Hepatocyte (in vitro differentiated cells): ENCODE measurements at regions not wholly inside any gene's neighbourhood (a gene's known extent, or its start where the extent isn't known, plus 50 kb on each side); places are given as distances from the start of the nearest gene placed in this dataset.

Source experiments
- DNase-seq: peaks from one replicate; pipeline ENCODE4 v3.0.0-alpha.2; 2016; ENCODE audit warnings: low spot score
- H2AFZ ChIP-seq: fragments of 200-600 bp; sonication (generic); 2 replicates; pipeline ENCODE4 v1.6.0; 2016; ENCODE audit warnings: antibody characterized with exemption, mild to moderate bottlenecking
- H3K27ac ChIP-seq: fragments of 200-600 bp; sonication (generic); 2 replicates; pipeline ENCODE4 v1.5.1; 2016; ENCODE audit warnings: mild to moderate bottlenecking
- H3K27me3 ChIP-seq: fragments of 200-600 bp; sonication (generic); 2 replicates; pipeline ENCODE4 v1.6.1; 2016
- H3K36me3 ChIP-seq: fragments of 200-600 bp; sonication (generic); replicated peaks from 2 replicates; pipeline ENCODE4 v1.5.1; 2016; ENCODE audit warnings: low read depth; ENCODE audit not compliant: insufficient read depth
- H3K4me1 ChIP-seq: fragments of 200-600 bp; sonication (generic); 2 replicates; pipeline ENCODE4 v1.5.1; 2016; ENCODE audit warnings: mild to moderate bottlenecking, moderate library complexity; ENCODE audit not compliant: insufficient read depth
- H3K4me2 ChIP-seq: fragments of 200-600 bp; sonication (generic); 2 replicates; pipeline ENCODE4 v1.6.0; 2016
- H3K4me3 ChIP-seq: fragments of 200-600 bp; sonication (generic); 2 replicates; pipeline ENCODE4 v1.5.1; 2016; ENCODE audit warnings: mild to moderate bottlenecking
- H3K79me2 ChIP-seq: fragments of 200-600 bp; sonication (generic); 2 replicates; pipeline ENCODE4 v1.6.0; 2017; ENCODE audit warnings: mild to moderate bottlenecking
- H3K9me2 ChIP-seq: fragments of 200-600 bp; sonication (generic); replicated peaks from 2 replicates; pipeline ENCODE4 v1.6.0; 2017; ENCODE audit warnings: mild to moderate bottlenecking; ENCODE audit not compliant: insufficient read depth
- H3K9me3 ChIP-seq: fragments of 200-600 bp; sonication (generic); 2 replicates; pipeline ENCODE4 v1.5.1; 2016; ENCODE audit warnings: low read depth, mild to moderate bottlenecking
- H4K20me1 ChIP-seq: fragments of 200-600 bp; sonication (generic); 2 replicates; pipeline ENCODE4 v1.6.0; 2016; ENCODE audit warnings: mild to moderate bottlenecking; ENCODE audit not compliant: insufficient read depth, poor library complexity, severe bottlenecking
- EZH2 ChIP-seq: fragments of 200-600 bp; sonication (generic); IDR thresholded peaks from 2 replicates; pipeline ENCODE4 v1.6.1; 2016; ENCODE audit warnings: antibody characterized with exemption, mild to moderate bottlenecking, borderline replicate concordance
- EZH2phosphoT487 ChIP-seq: fragments of 200-600 bp; sonication (generic); IDR thresholded peaks from one replicate; pipeline ENCODE4 v1.6.1; 2018; ENCODE audit warnings: antibody characterized with exemption, mild to moderate bottlenecking, low read depth, moderate library complexity; ENCODE audit not compliant: unreplicated experiment, severe bottlenecking
- WGBS: methylation state at CpG from one replicate; pipeline ENCODE4 v1.1.6; 2016; ENCODE audit warnings: low lambda C conversion rate; ENCODE audit errors: missing lambda C conversion rate; 5-methylcytosine and 5-hydroxymethylcytosine counted together
- TF ChIP-seq, protein P1 (sequence below): fragments of 200-600 bp; sonication (generic); IDR thresholded peaks from 2 replicates; pipeline ENCODE4 v1.5.1; 2016; ENCODE audit warnings: antibody characterized with exemption, mild to moderate bottlenecking; ENCODE audit not compliant: poor library complexity

GRCh38 chr5:2427983-2428382 lies 323.5 kb downstream of the IRX2 start:
- Histone ChIP-seq H3K27ac (no peak overlapping the region), H2AFZ (no peak overlapping the region), H3K9me2 (no peaks in the 10 kb centered on the region), H3K36me3 (no peaks in the 10 kb centered on the region), H3K27me3 (no peaks in the 10 kb centered on the region), H3K4me1 (no peaks in the 10 kb centered on the region), H3K4me2 (no peak overlapping the region), H3K4me3 (no peak overlapping the region), H3K79me2 (no peaks in the 10 kb centered on the region), H4K20me1 (no peaks in the 10 kb centered on the region), H3K9me3 (peaks cover 2% of the 10 kb centered on the region)
- 75% methylated on average over 4 of the region's 4 CpGs for WGBS
- TF ChIP-seq, protein P1, sequence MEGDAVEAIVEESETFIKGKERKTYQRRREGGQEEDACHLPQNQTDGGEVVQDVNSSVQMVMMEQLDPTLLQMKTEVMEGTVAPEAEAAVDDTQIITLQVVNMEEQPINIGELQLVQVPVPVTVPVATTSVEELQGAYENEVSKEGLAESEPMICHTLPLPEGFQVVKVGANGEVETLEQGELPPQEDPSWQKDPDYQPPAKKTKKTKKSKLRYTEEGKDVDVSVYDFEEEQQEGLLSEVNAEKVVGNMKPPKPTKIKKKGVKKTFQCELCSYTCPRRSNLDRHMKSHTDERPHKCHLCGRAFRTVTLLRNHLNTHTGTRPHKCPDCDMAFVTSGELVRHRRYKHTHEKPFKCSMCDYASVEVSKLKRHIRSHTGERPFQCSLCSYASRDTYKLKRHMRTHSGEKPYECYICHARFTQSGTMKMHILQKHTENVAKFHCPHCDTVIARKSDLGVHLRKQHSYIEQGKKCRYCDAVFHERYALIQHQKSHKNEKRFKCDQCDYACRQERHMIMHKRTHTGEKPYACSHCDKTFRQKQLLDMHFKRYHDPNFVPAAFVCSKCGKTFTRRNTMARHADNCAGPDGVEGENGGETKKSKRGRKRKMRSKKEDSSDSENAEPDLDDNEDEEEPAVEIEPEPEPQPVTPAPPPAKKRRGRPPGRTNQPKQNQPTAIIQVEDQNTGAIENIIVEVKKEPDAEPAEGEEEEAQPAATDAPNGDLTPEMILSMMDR, result no peak
- no peak for TF ChIP-seq EZH2
- no peak for TF ChIP-seq EZH2phosphoT487
- DNase-seq, result no peak

DNA sequence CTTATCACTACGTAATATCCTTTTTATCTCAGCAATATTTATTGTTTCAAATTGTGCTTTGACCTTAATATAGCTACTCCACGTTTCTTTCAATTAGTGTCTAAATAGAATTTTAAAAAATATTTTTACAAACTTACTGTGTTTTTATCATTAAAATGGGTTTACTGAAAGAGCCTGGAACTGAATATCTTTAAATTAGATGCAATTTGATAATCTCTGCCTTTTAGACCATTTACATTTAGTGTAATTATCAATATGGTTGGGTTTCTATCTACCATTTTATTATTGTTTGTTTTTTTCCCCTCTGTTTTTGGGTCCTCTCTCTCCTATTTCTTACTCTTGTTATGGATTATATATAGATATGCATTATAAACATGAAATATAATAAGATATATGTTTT lies 327.8 kb downstream of the IRX2 start:
- TF ChIP-seq, protein P1, result no peak
- no peak for TF ChIP-seq EZH2
- no peak for TF ChIP-seq EZH2phosphoT487
- Histone ChIP-seq H3K79me2 (no peaks in the 10 kb centered on the region), H3K36me3 (no peaks in the 10 kb centered on the region), H3K4me3 (no peak overlapping the region), H4K20me1 (no peaks in the 10 kb centered on the region), H3K27ac (no peak overlapping the region), H3K4me2 (no peak overlapping the region), H3K27me3 (no peaks in the 10 kb centered on the region), H3K9me2 (no peaks in the 10 kb centered on the region), H3K9me3 (peaks cover 3% of the 10 kb centered on the region), H2AFZ (no peak overlapping the region), H3K4me1 (no peaks in the 10 kb centered on the region)
- DNase-seq, result no peak
- WGBS, result 84% methylated on average over 2 of the region's 2 CpGs

DNA sequence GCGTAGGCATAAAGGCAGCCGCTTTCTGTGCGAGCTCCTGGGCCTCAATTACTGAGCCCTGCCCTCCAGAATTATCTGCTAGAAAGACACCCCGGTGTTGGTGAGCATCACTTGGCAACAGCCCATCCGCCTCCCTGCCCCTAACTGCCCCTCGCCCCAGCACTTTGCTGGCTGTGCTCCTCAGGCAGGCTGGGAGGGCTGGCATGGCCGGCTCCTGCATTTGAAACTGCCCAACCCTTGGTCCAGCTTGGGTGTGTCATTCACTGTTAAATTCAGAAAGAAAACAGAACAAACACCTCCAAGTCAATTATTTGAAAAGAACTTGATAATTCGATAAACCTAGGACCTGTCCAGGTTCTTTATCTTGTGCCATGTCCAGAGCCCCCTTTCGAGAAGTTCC lies 334.2 kb downstream of the IRX2 start:
- Histone ChIP-seq H3K36me3 (no peaks in the 10 kb centered on the region), H2AFZ (no peak overlapping the region), H3K9me3 (no peaks in the 10 kb centered on the region), H4K20me1 (no peaks in the 10 kb centered on the region), H3K27me3 (no peaks in the 10 kb centered on the region), H3K4me3 (no peak overlapping the region), H3K79me2 (no peaks in the 10 kb centered on the region), H3K4me2 (no peak overlapping the region), H3K4me1 (no peaks in the 10 kb centered on the region), H3K9me2 (no peaks in the 10 kb centered on the region), H3K27ac (no peak overlapping the region)
- TF ChIP-seq, protein P1, result no peak
- TF ChIP-seq EZH2 (no peak), EZH2phosphoT487 (no peak)
- 90% methylated on average over 9 of the region's 9 CpGs for WGBS
- no peak for DNase-seq

DNA sequence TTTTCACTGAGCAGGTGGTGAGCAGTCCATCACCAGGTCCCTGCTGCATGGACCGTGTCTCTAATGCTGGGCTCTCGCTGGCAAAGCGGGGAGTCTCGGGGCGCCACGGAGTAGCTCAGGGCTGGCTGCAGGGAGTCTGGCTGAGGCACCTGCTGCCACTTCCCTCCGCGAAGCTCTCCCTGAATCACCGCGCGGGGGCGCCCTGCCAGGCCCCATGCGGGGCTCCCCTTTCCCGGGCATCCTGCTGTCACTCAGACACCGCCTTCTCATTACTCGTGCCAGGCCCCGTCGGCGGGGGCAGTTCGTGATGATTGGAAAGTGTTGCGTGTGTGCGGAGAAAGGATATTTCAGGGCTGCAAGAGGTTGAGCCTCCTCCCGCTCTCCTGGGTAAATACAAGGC lies 335.8 kb downstream of the IRX2 start:
- H3K27me3 ChIP-seq, result no peaks in the 10 kb centered on the region
- no peaks in the 10 kb centered on the region for H3K36me3 ChIP-seq
- no peaks in the 10 kb centered on the region for H3K79me2 ChIP-seq
- no peak for TF ChIP-seq EZH2phosphoT487
- TF ChIP-seq EZH2, result no peak
- TF ChIP-seq, protein P1, result no peak
- no peak for DNase-seq
- no peaks in the 10 kb centered on the region for H3K9me2 ChIP-seq
- WGBS, result 65% methylated on average over 23 of the region's 23 CpGs
- H3K4me1 ChIP-seq, result no peaks in the 10 kb centered on the region
- no peak overlapping the region for H3K27ac ChIP-seq
- no peaks in the 10 kb centered on the region for H4K20me1 ChIP-seq
- no peak overlapping the region for H2AFZ ChIP-seq
- H3K4me3 ChIP-seq, result no peak overlapping the region
- no peaks in the 10 kb centered on the region for H3K9me3 ChIP-seq
- no peak overlapping the region for H3K4me2 ChIP-seq
